ENCODE measurements at regions not wholly inside any gene's neighbourhood (a gene's known extent, or its start where the extent isn't known, plus 50 kb on each side); places are given as distances from the start of the nearest gene placed in this dataset.

- CTCF ChIA-PET = interaction anchor here (0.9 to 1.1 kb wide), 2 partner anchors 10 to 98 kb away, joined by 3 read pairs; no protein-coding TSS in a partner anchor
- POLR2A ChIA-PET = no interaction called here
- DNase-seq (ENCODE audit: extremely low spot score) = no peak
- TF ChIP-seq, protein P1, sequence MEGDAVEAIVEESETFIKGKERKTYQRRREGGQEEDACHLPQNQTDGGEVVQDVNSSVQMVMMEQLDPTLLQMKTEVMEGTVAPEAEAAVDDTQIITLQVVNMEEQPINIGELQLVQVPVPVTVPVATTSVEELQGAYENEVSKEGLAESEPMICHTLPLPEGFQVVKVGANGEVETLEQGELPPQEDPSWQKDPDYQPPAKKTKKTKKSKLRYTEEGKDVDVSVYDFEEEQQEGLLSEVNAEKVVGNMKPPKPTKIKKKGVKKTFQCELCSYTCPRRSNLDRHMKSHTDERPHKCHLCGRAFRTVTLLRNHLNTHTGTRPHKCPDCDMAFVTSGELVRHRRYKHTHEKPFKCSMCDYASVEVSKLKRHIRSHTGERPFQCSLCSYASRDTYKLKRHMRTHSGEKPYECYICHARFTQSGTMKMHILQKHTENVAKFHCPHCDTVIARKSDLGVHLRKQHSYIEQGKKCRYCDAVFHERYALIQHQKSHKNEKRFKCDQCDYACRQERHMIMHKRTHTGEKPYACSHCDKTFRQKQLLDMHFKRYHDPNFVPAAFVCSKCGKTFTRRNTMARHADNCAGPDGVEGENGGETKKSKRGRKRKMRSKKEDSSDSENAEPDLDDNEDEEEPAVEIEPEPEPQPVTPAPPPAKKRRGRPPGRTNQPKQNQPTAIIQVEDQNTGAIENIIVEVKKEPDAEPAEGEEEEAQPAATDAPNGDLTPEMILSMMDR (IDR thresholded peaks at IDR 0.05; ENCODE audit: control extremely low read depth, extremely low read depth, low read depth, missing control alignments) = no peak
Measured at GRCh38 chr10:8318956-8319355, 264.5 kb downstream of the GATA3 start.

GRCh38 chr10:8319704-8320103 is 265.2 kb downstream of the GATA3 start:
- CTCF ChIA-PET = interaction anchor here (1.1 kb wide), 1 partner anchor 97 kb away, joined by 3 read pairs; no protein-coding TSS in a partner anchor
- POLR2A ChIA-PET = no interaction called here
- TF ChIP-seq, protein P1 (IDR thresholded peaks at IDR 0.05; ENCODE audit: control extremely low read depth, extremely low read depth, low read depth, missing control alignments) = no peak
- no peak for DNase-seq (ENCODE audit: extremely low spot score)

DNA sequence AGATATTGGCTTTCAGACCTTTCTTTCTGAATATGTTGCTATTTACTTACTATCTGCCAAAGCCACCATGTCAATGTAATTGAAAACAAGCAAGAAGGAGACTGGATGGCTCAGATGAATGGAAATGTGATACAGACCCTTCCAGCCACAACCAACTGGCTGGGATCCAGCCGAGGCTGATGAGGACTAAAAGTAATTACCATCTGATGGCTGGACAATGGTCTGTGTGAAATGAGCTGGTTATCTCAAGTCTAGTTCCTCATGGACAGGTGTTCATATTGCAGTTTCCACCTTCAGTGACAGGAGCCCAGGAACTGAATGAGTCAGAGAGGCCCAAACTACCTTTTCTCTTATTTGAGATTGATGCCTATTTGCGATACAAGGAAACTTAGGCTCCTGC is 267.5 kb downstream of the GATA3 start:
- TF ChIP-seq, protein P1 (IDR thresholded peaks at IDR 0.05; ENCODE audit: control extremely low read depth, extremely low read depth, low read depth, missing control alignments) = no peak
- POLR2A ChIA-PET = no interaction called here
- CTCF ChIA-PET = no interaction called here
- no peak for DNase-seq (ENCODE audit: extremely low spot score)

DNA sequence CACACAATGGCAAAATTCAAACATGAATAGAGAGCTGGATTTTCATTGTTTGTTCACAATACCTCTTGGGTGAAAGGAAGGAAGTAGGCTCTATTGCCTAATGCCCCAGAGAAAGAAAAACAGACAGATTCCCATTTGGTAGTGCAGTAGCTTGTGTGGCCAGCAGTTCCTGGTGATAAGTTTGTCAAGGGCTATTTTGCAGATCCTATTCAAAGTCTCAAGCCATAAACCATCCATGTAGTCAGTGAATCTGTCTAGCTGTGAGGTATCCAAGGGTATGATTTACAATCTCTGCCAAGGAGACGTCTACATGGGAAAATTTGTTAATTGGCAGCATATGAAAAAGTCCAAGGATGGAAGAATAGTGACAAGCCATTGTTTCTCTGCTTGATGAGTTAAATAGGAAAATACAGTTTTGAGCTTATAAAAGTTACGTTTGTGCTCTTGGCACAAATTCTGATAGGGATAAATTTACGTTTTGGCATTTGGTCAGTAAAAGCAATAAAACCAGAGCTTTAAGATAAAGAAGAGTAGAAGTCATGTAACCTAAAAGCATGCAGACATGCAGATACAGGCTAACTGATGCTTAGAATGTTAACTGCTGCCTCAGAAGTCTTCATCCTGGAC is 269.1 kb downstream of the GATA3 start:
- no peak for DNase-seq (ENCODE audit: extremely low spot score)
- TF ChIP-seq, protein P1 (IDR thresholded peaks at IDR 0.05; ENCODE audit: control extremely low read depth, extremely low read depth, low read depth, missing control alignments) = no peak
- ChIA-PET CTCF (interaction anchor here (1.1 kb wide), 1 partner anchor 51 kb away, joined by 3 read pairs; no protein-coding TSS in a partner anchor), POLR2A (no interaction called here)

DNA sequence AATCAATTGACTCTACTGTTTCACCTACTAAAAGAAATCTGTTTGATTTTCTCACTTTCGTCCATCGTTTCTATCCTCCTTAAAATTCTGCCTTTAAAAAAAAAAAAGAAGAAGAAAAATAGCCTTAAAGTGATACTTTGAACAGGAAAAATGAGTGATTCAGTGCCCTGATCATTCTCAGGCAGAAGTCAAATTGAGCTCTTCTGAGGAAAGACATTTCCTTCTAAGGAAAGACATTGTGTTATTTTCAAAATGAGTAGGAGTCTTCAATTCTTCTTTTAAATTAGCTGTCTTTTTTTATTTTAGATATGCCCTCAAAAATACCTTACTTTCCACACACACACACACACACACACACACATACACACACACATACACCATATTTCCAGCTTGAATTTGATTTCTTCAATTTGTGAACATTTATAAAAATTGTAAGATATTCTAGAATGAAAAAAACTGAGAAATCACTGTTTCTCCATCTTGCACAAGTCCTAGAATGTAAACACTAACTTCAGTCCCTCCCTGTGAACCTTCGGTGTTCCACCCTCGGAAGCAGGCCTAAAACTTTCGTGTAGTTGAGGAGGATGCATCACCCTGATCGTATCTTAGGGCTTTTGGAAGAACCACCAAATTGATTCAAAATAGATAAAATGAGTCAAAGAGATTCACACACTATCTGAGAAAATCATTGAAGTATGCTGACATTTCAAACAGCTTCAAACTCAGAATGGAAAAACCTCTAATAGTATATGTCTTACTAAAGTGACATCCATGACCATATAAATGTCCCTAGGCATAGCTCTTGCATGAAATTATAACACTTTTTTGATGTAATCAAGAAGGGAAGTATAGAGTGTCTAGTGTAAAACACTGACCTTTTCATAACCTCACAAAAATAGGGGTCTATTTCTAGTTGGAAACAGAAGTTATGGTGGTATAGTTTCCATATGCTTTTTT is 270.8 kb downstream of the GATA3 start:
- DNase-seq (ENCODE audit: extremely low spot score) = no peak
- ChIA-PET CTCF (interaction anchor here (1.5 kb wide), 1 partner anchor 9 kb away, joined by 3 read pairs; no protein-coding TSS in a partner anchor), POLR2A (no interaction called here)
- TF ChIP-seq, protein P1 (IDR thresholded peaks at IDR 0.05; ENCODE audit: control extremely low read depth, extremely low read depth, low read depth, missing control alignments) = no peak

DNA sequence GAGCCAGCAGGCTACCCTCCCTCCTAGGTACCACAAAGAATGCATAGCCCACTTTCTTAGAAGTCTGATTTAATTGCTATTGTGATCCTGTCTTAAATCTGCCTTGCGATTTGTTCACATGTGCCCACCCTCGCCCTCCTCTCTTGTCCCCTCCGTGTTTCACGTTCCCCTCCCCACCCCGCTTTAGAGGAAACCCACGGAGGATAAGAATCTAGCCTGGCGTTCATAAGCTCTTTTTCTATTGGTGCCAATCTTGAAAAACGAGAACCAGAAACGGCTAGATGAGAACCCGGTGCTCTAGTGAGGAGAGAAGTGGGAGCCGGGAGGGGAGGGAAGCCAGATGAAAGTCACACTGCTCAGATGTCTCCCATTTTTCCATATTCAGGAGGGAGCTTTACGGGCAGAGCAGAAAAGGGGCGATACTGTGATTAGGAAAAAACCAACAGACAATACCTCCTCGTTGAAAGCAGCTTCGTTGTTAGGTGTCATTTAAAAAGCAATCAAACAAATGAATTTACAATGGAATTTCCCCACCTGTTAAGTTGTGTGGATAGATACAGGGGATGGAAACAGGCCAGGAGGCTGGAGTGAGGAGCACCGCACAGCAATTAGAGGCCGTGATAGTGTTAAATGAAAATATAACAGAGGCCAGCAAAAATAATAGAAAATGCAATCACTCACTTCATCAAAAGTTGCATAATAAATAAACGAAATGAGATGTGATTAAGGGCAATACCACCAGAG is 272.1 kb downstream of the GATA3 start:
- TF ChIP-seq, protein P1 (IDR thresholded peaks at IDR 0.05; ENCODE audit: control extremely low read depth, extremely low read depth, low read depth, missing control alignments) = no peak
- POLR2A ChIA-PET = no interaction called here
- CTCF ChIA-PET = no interaction called here
- no peak for DNase-seq (ENCODE audit: extremely low spot score)
